HepG2 (cell line): ENCODE measurements at regions not wholly inside any gene's neighbourhood (a gene's known extent, or its start where the extent isn't known, plus 50 kb on each side); places are given as distances from the start of the nearest gene placed in this dataset.

Experiments
- ATAC-seq: fragments of 200-7000 bp; cut with Tn5 transposase; 3 replicates; pipeline ENCODE4 v1.9.1; 2020; ENCODE audit warnings: mild to moderate bottlenecking, moderate library complexity
- BruUV-seq: library from RNA; stranded (reverse); fragments of 400-500 nt; replicated peaks from 2 replicates; lab custom pipeline; 2021; lab: Mats Ljungman, UMichigan
- CTCF ChIA-PET: fragments of 300-600 bp; formaldehyde crosslinking; extraction: SDS; loops from one replicate; lab custom pipeline; 2021; ENCODE audit warnings: low total read pairs, inconsistent platforms, low intra/inter-chr PET ratio; lab: Yijun Ruan, JAX
- POLR2A ChIA-PET: fragments of 350-600 bp; sonication (Branson Sonifier 250); formaldehyde crosslinking; loops from one replicate; lab custom pipeline; 2020; ENCODE audit warnings: antibody characterized with exemption, inconsistent platforms; lab: Yijun Ruan, JAX
- DNase-seq: peaks from one replicate; pipeline ENCODE4 v3.0.0-alpha.2; 2015; ENCODE audit warnings: low spot score
- FAIRE-seq: peaks from 3 replicates; lab custom pipeline; 2011; peaks lifted over from hg19 to GRCh38; lab: Jason Lieb, UNC
- H2AFZ ChIP-seq: one replicate; pipeline ENCODE4 v1.6.1; 2011; ENCODE audit warnings: low read length, inconsistent platforms
- H3K27ac ChIP-seq: fragments of 300-600 bp; 3 replicates; pipeline ENCODE4 v1.8.0; 2011; ENCODE audit warnings: mixed run types, mild to moderate bottlenecking, mixed read lengths, low read length, inconsistent platforms; ENCODE audit not compliant: insufficient read depth; ENCODE audit errors: extremely low read length
- H3K27me3 ChIP-seq, 2 experiments: fragments of 200-600 bp in 1 of 2; 2 replicates in 1 of 2; 3 replicates in 1 of 2; pipeline versions ENCODE4 v1.6.0 to v1.8.0; 2011; ENCODE audit warnings: low read length in 2 of 2, mild to moderate bottlenecking in 2 of 2, moderate library complexity in 2 of 2, inconsistent platforms in 1 of 2; ENCODE audit not compliant: insufficient read depth in 2 of 2, control insufficient read depth in 1 of 2
- H3K36me3 ChIP-seq, 2 experiments: fragments of 200-600 bp in 1 of 2; replicated peaks in 1 of 2; 2 replicates in 1 of 2; 3 replicates in 1 of 2; pipeline versions ENCODE4 v1.5.1 to v1.8.0; 2011; ENCODE audit warnings: low read length in 2 of 2, inconsistent platforms in 1 of 2; ENCODE audit not compliant: insufficient read depth in 2 of 2, control insufficient read depth in 1 of 2
- H3K4me1 ChIP-seq: 2 replicates; pipeline ENCODE4 v1.5.1; 2012; ENCODE audit warnings: low read length, inconsistent platforms; ENCODE audit not compliant: insufficient read depth
- H3K4me2 ChIP-seq: 2 replicates; pipeline ENCODE4 v1.6.0; 2011; ENCODE audit warnings: low read depth, low read length, inconsistent platforms
- H3K4me3 ChIP-seq, 3 experiments: fragments of 200-600 bp in 1 of 3; sonication (generic), shearing (Covaris generic) in 1 of 3; replicated peaks in 1 of 3; 2 replicates each; pipeline ENCODE4 v1.5.1; 2011 to 2016; ENCODE audit warnings: low read length in 3 of 3, inconsistent platforms in 2 of 3, low read depth in 2 of 3, mild to moderate bottlenecking in 2 of 3, control low read depth in 1 of 3, mixed read lengths in 1 of 3; ENCODE audit not compliant: insufficient read depth in 1 of 3
- H3K79me2 ChIP-seq: one replicate; pipeline ENCODE4 v1.6.1; 2011; ENCODE audit warnings: low read length, inconsistent platforms; ENCODE audit not compliant: insufficient read depth
- H3K9ac ChIP-seq: 2 replicates; pipeline ENCODE4 v1.6.0; 2011; ENCODE audit warnings: mild to moderate bottlenecking, low read depth, low read length, inconsistent platforms; ENCODE audit not compliant: insufficient read depth
- H3K9me3 ChIP-seq: 2 replicates; pipeline ENCODE4 v1.5.1; 2012; ENCODE audit warnings: mild to moderate bottlenecking, low read length
- H4K20me1 ChIP-seq: 2 replicates; pipeline ENCODE4 v1.6.0; 2011; ENCODE audit warnings: inconsistent platforms, mild to moderate bottlenecking, low read length, moderate library complexity; ENCODE audit not compliant: insufficient read depth
- ARNT2 ChIP-seq: sonication (generic); formaldehyde crosslinking; IDR thresholded peaks from 2 replicates; pipeline ENCODE4 v1.8.0; 2022; ENCODE audit warnings: mild to moderate bottlenecking, low read depth, missing genetic modification reagents, moderate library complexity
- ATAD3A ChIP-seq: sonication (generic); formaldehyde crosslinking; IDR thresholded peaks from 2 replicates; pipeline ENCODE4 v1.4.0; 2020; ENCODE audit warnings: missing genetic modification reagents
- HNF1B ChIP-seq: sonication (generic); formaldehyde crosslinking; IDR thresholded peaks from 2 replicates; pipeline ENCODE4 v1.5.1; 2020; ENCODE audit warnings: mild to moderate bottlenecking, moderate library complexity, missing genetic modification reagents
- KLF16 ChIP-seq, 2 experiments: sonication (generic) in 1 of 2; formaldehyde crosslinking in 1 of 2; IDR thresholded peaks; 2 replicates each; pipeline versions ENCODE4 v1.6.1 to v1.8.0; 2016 to 2023; ENCODE audit warnings: missing genetic modification reagents in 2 of 2, missing compliant biosample characterization in 1 of 2
- NFE2 ChIP-seq: sonication (generic); formaldehyde crosslinking; IDR thresholded peaks from 2 replicates; pipeline ENCODE4 v1.4.0; 2020; ENCODE audit warnings: missing genetic modification reagents
- PHF21A ChIP-seq: sonication (generic); formaldehyde crosslinking; IDR thresholded peaks from 2 replicates; pipeline ENCODE4 v1.5.0; 2020; ENCODE audit warnings: mild to moderate bottlenecking, missing genetic modification reagents
- SUZ12 ChIP-seq: fragments of 150-350 bp; IDR thresholded peaks from 2 replicates; pipeline ENCODE4 v1.6.1; 2014; ENCODE audit warnings: low read depth, low read length
- THAP8 ChIP-seq: sonication (generic); formaldehyde crosslinking; IDR thresholded peaks from 2 replicates; pipeline ENCODE4 v1.5.1; 2020; ENCODE audit warnings: missing genetic modification reagents, mild to moderate bottlenecking, borderline replicate concordance
- ZNF235 ChIP-seq: sonication (generic); formaldehyde crosslinking; IDR thresholded peaks from 2 replicates; pipeline ENCODE4 v1.8.1; 2023; ENCODE audit warnings: mild to moderate bottlenecking, missing genetic modification reagents, borderline replicate concordance
- ZNF660 ChIP-seq: sonication (generic); formaldehyde crosslinking; IDR thresholded peaks from 2 replicates; pipeline ENCODE4 v1.5.1; 2020; ENCODE audit warnings: mild to moderate bottlenecking, low read depth, missing genetic modification reagents, borderline replicate concordance
- ZNF737 ChIP-seq: sonication (generic); formaldehyde crosslinking; IDR thresholded peaks from 2 replicates; pipeline ENCODE4 v1.5.0; 2020; ENCODE audit warnings: missing genetic modification reagents, mild to moderate bottlenecking, borderline replicate concordance
- WGBS: methylation state at CpG from one replicate; pipeline ENCODE4 v1.1.6; 2017; ENCODE audit warnings: low lambda C conversion rate; 5-methylcytosine and 5-hydroxymethylcytosine counted together
- in situ Hi-C: cut with HindIII; loops from 2 replicates; pipeline ENCODE4 v1.10.0; 2017; ENCODE audit warnings: low pct_unique_long_range_greater_than_20kb; ENCODE audit not compliant: extremely low pct_ligation_motif_present
- intact Hi-C: fragments of 100-400 bp; cut with micrococcal nuclease; formaldehyde crosslinking; loops from one replicate; pipeline ENCODE4 v1.10.0; 2022; ENCODE audit not compliant: unreplicated experiment
- TF ChIP-seq, protein P1 (sequence below): sonication (generic); formaldehyde crosslinking; IDR thresholded peaks from 2 replicates; pipeline ENCODE4 v1.4.0; 2020; ENCODE audit warnings: mild to moderate bottlenecking, missing genetic modification reagents, borderline replicate concordance

GRCh38 chr21:31803039-31804007 is 69.5 kb upstream of the HUNK start (continued):
- TF ChIP-seq KLF16 (CRISPR knock-in tag; IDR thresholded peaks at IDR 0.05) (no peak), ZNF660 (CRISPR knock-in tag) (no peak), ZNF235 (CRISPR knock-in tag) (no peak), THAP8 (CRISPR knock-in tag) (no peak), ZNF737 (no peak)

DNA sequence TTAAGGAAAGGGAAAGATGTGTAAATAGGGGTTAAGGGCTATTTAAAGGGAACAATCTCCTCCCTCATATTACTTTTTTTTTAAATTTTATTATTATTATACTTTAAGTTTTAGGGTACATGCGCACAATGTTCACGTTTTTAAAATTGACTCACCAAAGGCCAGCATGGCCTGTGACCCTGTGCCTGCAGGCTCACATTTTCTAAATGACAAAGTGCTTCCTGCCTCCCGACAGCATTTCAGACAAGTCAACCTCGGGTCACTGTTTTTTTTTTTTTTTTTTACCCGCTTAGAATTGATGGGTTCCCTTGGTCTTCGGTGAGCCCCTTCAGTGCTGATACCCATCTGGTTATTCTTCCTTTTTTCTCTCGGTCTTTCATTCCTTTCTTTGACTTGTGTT is 70.4 kb upstream of the SCAF4 start:
- WGBS, result 49% methylated on average over 7 of the region's 7 CpGs
- Histone ChIP-seq H3K79me2 (no peaks in the 10 kb centered on the region), H3K27ac (no peak overlapping the region), H3K4me3 (no peak overlapping the region), H2AFZ (no peak overlapping the region), H3K36me3 (no peaks in the 10 kb centered on the region), H3K4me1 (peaks cover 8% of the 10 kb centered on the region; the same call in 1 of the 2 replicates), H3K9ac (no peak overlapping the region), H3K9me3 (no peaks in the 10 kb centered on the region), H3K27me3 (peaks cover 0 to 7% of the 10 kb centered on the region in 2 experiments; a peak in 1 of 5 replicates), H3K4me2 (no peak overlapping the region), H4K20me1 (no peaks in the 10 kb centered on the region)
- ChIA-PET CTCF (no interaction called here), POLR2A (no interaction called here)
- FAIRE-seq, result no peak
- DNase-seq, result no peak
- BruUV-seq, result no TSS peak
- no peak for ATAC-seq
- intact Hi-C loops, result no loop called here
- in situ Hi-C loops, result no loop called here
- TF ChIP-seq SUZ12, result no peak
- TF ChIP-seq PHF21A (CRISPR knock-in tag), result no peak
- no peak for TF ChIP-seq NFE2 (CRISPR knock-in tag)
- TF ChIP-seq, protein P1, sequence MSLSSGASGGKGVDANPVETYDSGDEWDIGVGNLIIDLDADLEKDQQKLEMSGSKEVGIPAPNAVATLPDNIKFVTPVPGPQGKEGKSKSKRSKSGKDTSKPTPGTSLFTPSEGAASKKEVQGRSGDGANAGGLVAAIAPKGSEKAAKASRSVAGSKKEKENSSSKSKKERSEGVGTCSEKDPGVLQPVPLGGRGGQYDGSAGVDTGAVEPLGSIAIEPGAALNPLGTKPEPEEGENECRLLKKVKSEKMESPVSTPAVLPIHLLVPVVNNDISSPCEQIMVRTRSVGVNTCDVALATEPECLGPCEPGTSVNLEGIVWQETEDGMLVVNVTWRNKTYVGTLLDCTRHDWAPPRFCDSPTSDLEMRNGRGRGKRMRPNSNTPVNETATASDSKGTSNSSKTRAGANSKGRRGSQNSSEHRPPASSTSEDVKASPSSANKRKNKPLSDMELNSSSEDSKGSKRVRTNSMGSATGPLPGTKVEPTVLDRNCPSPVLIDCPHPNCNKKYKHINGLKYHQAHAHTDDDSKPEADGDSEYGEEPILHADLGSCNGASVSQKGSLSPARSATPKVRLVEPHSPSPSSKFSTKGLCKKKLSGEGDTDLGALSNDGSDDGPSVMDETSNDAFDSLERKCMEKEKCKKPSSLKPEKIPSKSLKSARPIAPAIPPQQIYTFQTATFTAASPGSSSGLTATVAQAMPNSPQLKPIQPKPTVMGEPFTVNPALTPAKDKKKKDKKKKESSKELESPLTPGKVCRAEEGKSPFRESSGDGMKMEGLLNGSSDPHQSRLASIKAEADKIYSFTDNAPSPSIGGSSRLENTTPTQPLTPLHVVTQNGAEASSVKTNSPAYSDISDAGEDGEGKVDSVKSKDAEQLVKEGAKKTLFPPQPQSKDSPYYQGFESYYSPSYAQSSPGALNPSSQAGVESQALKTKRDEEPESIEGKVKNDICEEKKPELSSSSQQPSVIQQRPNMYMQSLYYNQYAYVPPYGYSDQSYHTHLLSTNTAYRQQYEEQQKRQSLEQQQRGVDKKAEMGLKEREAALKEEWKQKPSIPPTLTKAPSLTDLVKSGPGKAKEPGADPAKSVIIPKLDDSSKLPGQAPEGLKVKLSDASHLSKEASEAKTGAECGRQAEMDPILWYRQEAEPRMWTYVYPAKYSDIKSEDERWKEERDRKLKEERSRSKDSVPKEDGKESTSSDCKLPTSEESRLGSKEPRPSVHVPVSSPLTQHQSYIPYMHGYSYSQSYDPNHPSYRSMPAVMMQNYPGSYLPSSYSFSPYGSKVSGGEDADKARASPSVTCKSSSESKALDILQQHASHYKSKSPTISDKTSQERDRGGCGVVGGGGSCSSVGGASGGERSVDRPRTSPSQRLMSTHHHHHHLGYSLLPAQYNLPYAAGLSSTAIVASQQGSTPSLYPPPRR (CRISPR knock-in tag), result no peak
- TF ChIP-seq ARNT2, result no peak
- no peak for TF ChIP-seq HNF1B (CRISPR knock-in tag)
- no peak for TF ChIP-seq ATAD3A (CRISPR knock-in tag)
